Erythroblast (primary cell): ENCODE measurements at regions not wholly inside any gene's neighbourhood (a gene's known extent, or its start where the extent isn't known, plus 50 kb on each side); places are given as distances from the start of the nearest gene placed in this dataset.

Source experiments
- DNase-seq, 2 experiments: peaks; one replicate each; lab custom pipeline; 2025; lab: John Stamatoyannopoulos, UW
- GATA1 ChIP-seq: IDR thresholded peaks from 2 replicates; pipeline ENCODE4 v1.6.1; 2011; ENCODE audit warnings: low read depth, mild to moderate bottlenecking, control low read depth, low read length, moderate library complexity
- POLR2A ChIP-seq: IDR thresholded peaks from 2 replicates; pipeline ENCODE4 v1.6.1; 2011; ENCODE audit warnings: mild to moderate bottlenecking, low read length

- peak; percentile 14 for DNase-seq
- TF ChIP-seq POLR2A (no peak), GATA1 (no peak)
Measured at GRCh38 chr3:127458696-127459604, 131.6 kb downstream of the TPRA1 start.

DNA sequence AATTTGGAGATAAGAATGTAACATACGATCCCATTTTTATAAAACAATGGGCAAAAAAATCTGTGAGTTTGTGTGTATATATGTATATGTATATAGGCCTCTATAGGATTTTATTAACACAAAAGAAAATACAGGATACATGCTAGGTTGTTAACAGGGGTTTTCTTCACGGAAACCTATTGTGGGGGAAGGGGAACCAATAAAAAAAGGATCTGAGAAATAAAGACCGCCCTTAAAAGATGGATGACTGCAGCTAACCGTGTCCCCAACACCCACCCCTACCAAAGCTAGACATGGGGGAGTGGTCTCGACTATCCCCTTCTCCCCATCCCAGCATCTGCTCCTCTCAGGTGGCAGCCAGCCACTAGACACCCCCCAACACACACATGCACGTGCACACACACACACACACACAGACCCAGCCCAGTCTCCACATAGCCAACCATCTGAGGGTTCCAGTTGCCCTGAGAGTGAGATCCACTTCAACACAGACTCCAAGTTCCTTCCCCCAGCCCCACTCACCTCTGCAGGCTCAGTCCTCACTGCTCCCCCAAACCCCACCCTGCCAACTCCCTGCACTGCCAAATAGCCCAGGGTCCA, 132.9 kb downstream of the TPRA1 start:
- no peak for TF ChIP-seq GATA1
- no peak for TF ChIP-seq POLR2A

DNA sequence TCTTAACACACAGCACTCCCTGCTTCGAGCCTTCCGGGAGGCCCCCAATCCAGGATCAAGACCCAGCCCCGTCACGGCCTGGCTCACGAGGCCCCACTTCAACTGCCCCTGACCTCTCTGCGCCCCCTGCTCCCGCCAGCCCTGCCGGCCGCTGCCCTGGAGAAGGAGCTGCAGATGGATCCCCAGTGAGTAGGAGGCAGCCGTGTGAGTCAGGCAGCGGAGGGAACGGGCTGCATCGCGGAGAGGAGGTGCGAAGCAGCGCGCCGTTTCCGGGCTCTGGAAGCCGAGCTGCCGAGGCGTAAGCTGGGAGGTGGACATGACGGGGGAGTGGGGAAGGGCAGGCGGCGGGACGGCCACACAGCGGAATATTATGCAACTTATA, 133.4 kb downstream of the TPRA1 start:
- TF ChIP-seq POLR2A (no peak), GATA1 (no peak)
- no peak for DNase-seq

More for the DNA sequence above, 132.9 kb downstream of the TPRA1 start:
- DNase-seq: no peak

DNA sequence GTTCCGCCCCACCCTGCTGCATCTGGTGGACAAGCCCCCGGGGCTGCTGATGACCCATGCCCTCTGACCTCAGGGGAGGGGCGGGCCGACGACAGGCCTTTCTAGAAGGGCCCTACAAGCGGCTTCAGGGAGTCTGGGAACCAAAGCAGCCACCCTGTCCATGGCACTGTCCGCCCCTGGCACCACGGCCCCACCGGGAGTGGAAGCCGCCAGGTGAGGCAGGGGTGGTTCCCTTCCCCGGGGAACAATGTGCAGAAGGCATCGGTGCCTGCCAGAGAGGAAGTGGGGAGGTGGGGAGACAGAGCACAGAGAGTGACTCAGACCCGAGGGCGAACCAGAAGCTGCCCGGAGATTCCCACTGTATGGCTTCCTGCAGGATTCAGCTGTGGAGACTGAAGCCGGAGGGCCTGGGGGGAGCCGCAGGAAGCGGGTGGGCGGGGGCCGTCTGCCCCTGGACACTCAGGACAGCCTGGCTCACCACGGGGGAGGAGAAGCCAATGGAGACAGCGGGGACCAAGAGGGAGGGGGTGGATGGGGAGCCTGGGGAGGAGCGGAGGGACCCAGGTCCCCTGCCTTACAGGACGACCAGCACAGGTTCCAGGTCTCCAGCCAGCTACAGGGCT, 134.0 kb downstream of the TPRA1 start:
- TF ChIP-seq GATA1 (no peak), POLR2A (no peak)
- no peak for DNase-seq

DNA sequence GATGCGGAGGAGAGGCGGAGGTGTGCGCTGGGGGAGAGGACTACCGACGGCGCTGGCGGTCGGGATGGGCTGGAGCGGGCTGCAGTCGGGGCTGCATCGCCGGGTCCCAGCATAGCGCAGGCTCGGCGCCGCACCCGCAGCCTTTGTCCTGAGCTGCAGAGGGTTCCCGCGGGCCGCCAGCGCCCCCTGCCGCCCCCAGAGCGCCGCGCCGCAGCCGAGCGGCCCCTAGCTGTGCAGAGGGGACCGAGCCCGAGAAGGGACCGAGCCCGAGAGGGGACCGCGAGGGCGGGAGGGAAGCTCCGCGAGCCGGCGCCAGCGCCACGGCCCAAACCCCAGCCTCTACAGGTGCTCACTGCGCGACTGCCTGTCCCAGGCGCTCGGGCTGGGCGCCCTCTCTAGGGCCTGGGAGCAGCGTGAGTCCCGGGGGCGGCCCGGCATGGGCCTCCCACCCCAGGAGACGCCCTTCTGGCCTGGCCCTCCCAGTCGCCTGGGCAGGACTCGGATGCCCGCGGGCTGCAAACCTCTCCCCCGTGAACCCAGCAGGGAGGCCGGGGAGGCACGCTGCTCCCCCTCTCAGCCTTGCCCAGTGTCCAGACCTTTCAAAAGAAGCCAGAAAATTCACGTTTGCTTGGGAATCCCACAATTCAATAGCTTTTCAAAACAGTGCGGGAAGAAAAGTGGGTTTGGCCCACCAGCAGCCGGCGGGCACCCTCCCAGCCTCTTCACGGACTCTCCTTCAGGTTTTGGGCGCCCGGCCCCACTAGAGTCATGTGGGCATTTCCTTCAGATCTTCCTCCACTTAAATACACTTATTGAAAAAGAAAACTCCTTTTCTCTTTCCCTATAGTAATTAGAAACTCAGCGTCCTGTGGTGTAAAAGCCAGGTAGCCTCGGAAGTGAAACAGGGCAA, 134.7 kb downstream of the TPRA1 start:
- peak; percentile 54 to 70 for DNase-seq

DNA sequence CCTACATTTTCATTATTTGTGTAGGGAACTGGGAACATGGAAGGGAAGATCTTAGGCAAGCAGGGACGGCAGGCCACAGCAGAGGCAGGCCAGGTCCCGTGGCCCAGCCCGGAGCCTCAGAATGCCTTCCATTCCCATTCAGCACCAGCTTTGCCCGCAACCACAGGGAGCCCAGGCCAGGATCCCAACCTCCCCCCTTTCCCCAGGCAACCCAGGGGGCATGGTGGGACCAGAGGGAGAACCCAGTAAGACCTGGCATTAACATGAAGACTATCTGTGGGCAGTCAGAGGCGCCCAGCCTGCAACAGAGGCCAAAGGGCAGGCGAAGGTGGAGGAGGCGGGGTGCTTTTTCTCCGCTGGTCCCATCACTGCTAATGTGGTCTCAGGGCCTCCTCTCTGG, 135.6 kb downstream of the TPRA1 start:
- DNase-seq: no peak
- TF ChIP-seq POLR2A (no peak), GATA1 (no peak)

More for the DNA sequence above, 134.7 kb downstream of the TPRA1 start:
- no peak for TF ChIP-seq GATA1
- no peak for TF ChIP-seq POLR2A

- TF ChIP-seq GATA1: no peak
- TF ChIP-seq POLR2A: no peak
- DNase-seq: no peak
Measured at GRCh38 chr3:127454051-127454450, 136.5 kb downstream of the TPRA1 start.

GRCh38 chr3:127452321-127452821, 138.2 kb downstream of the TPRA1 start:
- DNase-seq: no peak

GRCh38 chr3:127451321-127451720, 139.2 kb downstream of the TPRA1 start:
- DNase-seq: no peak
- TF ChIP-seq GATA1: no peak
- no peak for TF ChIP-seq POLR2A

More at GRCh38 chr3:127452321-127452821, 138.2 kb downstream of the TPRA1 start:
- TF ChIP-seq GATA1 (no peak), POLR2A (no peak)

GRCh38 chr3:127450331-127450730, 140.2 kb downstream of the TPRA1 start:
- TF ChIP-seq GATA1 (no peak), POLR2A (no peak)
- DNase-seq: no peak

GRCh38 chr3:127449486-127450212, 140.9 kb downstream of the TPRA1 start:
- TF ChIP-seq GATA1 (no peak), POLR2A (no peak)
- DNase-seq: no peak

DNA sequence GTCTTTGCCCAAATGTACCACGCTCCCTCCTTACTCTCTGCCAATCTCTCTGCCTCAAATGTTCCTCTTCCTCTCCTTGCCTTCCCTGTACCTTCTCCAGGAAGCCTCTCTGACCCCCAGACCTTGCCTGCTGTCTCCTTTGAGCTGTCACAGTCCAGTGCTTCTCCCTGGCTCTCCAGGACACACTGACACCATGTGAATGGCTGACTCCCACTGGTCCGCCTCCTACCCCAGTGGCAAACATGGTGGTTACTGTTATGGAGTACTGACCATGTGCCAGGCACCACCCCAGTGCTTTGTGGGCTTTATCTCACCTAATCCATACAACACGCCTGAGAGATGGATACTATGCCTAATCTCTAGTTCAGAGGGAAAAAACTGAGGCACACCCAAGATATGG, 141.9 kb downstream of the TPRA1 start:
- no peak for TF ChIP-seq POLR2A
- no peak for TF ChIP-seq GATA1

More for the DNA sequence above, 141.9 kb downstream of the TPRA1 start:
- peak in 1 of 2 experiments; percentile 10 for DNase-seq
